ENCODE measurements at regions not wholly inside any gene's neighbourhood (a gene's known extent, or its start where the extent isn't known, plus 50 kb on each side); places are given as distances from the start of the nearest gene placed in this dataset.

DNA sequence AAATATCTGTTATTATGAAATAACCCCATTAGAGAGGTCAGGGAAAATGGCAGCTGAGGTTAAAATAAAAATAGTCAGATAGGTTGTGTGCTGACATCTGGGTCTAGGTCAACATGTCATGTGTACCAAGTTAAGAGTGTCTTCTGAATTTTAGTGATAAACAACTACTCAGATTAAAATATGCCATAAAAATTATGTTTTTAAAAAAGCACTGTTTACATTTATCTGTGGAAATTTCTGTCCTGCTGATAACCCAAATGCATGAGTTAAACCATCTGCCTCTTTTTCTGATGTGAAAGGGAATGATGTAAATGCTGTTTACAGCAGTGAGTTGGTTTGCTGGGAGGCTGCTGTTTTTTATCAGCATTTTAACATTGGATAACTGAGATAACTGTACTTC, 361.2 kb upstream of the TARS1 start:
- Histone ChIP-seq H3K27me3 (no peaks in the 10 kb centered on the region), H3K4me1 (no peaks in the 10 kb centered on the region), H3K36me3 (no peaks in the 10 kb centered on the region), H3K9me3 (no peaks in the 10 kb centered on the region), H3K4me3 (ENCODE audit: low read depth, low read length) (no peak overlapping the region)
- DNase-seq: no peak
- TF ChIP-seq, protein P1, sequence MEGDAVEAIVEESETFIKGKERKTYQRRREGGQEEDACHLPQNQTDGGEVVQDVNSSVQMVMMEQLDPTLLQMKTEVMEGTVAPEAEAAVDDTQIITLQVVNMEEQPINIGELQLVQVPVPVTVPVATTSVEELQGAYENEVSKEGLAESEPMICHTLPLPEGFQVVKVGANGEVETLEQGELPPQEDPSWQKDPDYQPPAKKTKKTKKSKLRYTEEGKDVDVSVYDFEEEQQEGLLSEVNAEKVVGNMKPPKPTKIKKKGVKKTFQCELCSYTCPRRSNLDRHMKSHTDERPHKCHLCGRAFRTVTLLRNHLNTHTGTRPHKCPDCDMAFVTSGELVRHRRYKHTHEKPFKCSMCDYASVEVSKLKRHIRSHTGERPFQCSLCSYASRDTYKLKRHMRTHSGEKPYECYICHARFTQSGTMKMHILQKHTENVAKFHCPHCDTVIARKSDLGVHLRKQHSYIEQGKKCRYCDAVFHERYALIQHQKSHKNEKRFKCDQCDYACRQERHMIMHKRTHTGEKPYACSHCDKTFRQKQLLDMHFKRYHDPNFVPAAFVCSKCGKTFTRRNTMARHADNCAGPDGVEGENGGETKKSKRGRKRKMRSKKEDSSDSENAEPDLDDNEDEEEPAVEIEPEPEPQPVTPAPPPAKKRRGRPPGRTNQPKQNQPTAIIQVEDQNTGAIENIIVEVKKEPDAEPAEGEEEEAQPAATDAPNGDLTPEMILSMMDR (IDR thresholded peaks at IDR 0.05; ENCODE audit: low read depth, low read length): no peak

DNA sequence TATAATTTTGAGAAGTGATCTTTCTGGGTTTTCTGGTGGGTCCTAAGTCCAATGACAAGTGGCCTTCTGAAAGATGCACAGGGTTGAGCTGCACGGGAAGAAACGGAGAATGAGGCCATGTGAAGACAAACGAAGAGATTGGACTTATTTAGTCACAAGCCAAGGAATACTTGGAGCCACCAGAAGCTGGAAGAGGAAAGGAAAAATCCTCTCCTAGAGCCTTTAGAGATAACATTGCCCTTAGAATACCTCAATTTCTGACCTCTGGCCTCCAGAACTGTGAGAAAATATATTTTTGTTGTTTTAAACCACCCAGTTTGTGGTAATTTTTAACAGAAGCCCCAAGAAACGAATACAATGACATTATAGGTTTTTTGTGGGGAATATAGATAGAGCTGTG, 360.5 kb upstream of the TARS1 start:
- no peak for DNase-seq
- Histone ChIP-seq H3K4me3 (ENCODE audit: low read depth, low read length) (no peak overlapping the region), H3K4me1 (no peaks in the 10 kb centered on the region), H3K27me3 (no peaks in the 10 kb centered on the region), H3K36me3 (no peaks in the 10 kb centered on the region), H3K9me3 (no peaks in the 10 kb centered on the region)
- TF ChIP-seq, protein P1 (IDR thresholded peaks at IDR 0.05; ENCODE audit: low read depth, low read length): no peak

DNA sequence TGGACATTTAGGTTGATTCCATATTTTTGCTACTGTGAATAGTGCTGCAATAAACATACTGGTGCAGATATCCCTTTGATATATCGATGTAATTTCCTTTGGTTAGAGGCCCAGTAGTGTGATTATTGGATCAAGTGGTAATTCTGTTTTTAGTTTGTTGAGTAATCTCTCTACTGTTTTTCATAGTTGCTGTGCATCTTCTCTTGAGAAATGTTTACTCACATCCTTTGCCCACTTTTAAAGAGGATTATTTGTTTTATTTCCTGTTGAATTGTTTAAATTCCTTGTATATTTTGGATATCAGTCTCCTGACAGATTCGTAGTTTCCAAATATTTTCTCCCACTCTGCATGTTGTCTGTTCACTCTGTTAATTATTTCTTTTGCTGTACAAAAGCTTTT, 352.6 kb upstream of the TARS1 start:
- no peaks in the 10 kb centered on the region for H3K36me3 ChIP-seq
- H3K4me1 ChIP-seq: no peaks in the 10 kb centered on the region
- H3K27me3 ChIP-seq: no peaks in the 10 kb centered on the region
- TF ChIP-seq, protein P1 (IDR thresholded peaks at IDR 0.05; ENCODE audit: low read depth, low read length): no peak
- DNase-seq: no peak
- H3K9me3 ChIP-seq: no peaks in the 10 kb centered on the region
- H3K4me3 ChIP-seq (ENCODE audit: low read depth, low read length): no peak overlapping the region

DNA sequence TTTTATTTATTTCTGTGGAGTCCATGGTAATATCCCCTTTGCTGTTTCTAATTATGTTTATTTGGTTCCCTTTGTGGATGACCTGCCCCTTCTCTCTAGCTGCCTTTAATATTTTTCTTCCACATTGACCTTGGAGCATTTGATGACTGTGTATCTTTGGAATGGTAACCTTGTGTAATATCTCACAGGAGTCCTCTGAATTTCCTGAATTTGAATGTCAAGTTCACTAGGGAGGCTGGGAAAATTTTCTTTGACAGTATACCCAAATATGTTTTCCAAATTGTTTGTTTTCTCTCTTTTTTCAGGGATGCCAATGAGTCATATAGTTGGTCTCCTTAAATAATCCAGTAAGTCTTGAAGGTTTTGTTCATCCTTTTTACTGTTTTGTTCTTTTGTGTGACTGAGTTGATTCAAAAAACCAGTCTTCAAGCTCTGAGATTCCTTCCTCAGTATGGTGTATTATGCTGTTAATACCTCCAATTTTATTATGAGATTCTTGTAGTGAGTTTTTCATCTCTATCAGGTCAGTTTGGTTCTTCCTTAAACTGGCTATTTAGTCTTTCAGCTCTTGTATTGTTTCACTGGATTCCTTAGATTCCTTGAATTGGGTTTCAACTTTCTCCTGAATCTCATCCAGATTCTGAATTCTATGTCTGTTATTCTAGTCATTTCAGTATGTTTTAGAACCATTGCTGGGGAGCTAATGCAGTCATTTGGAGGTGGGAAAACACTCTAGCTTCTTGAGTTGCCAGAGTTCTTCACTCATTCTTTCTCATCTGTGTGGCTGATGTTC, 349.0 kb upstream of the TARS1 start:
- no peaks in the 10 kb centered on the region for H3K36me3 ChIP-seq
- H3K4me3 ChIP-seq (ENCODE audit: low read depth, low read length): no peak overlapping the region
- no peaks in the 10 kb centered on the region for H3K9me3 ChIP-seq
- no peak for DNase-seq
- TF ChIP-seq, protein P1 (IDR thresholded peaks at IDR 0.05; ENCODE audit: low read depth, low read length): no peak
- no peaks in the 10 kb centered on the region for H3K4me1 ChIP-seq
- H3K27me3 ChIP-seq: no peaks in the 10 kb centered on the region

DNA sequence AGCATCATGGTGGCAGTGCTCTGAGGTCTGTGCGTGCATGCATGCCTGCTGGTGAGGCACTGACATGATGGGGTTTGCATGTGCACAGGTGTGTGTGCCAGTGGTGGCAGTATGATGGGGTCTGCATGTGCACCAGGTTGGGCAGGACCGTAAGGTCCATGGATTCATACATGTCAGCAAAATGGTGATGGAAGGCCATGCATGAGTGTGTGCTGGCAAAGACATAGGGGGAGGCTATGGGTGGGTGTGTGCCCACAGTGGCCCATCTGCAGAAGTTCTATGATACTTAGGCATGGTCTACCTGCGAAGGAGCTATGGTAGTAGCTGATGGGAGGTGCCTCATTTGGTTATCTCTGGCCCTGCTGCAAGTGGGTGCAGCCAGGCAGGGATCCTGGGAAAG, 348.0 kb upstream of the TARS1 start:
- H3K9me3 ChIP-seq: no peaks in the 10 kb centered on the region

DNA sequence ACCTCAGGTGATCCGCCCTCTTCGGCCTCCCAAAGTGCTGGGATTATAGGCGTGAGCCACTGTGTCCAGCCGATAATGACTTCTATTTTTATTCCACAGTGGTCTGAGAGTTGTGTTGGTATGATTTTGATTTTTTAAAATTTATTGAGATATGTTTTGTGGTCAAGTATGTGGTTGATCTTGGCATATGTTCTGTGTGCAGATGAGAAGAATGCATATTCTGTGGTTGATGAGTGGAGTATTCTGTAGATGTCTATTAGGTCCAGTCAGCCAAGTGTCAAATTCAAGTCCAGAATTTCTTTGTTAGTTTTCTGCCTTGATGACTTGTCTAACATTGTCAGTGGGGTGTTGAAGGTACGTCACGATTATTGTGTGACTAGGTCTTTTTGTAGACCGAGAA, 338.2 kb upstream of the TARS1 start:
- H3K4me1 ChIP-seq: no peaks in the 10 kb centered on the region
- TF ChIP-seq, protein P1 (IDR thresholded peaks at IDR 0.05; ENCODE audit: low read depth, low read length): no peak
- DNase-seq: no peak
- H3K27me3 ChIP-seq: no peaks in the 10 kb centered on the region
- no peak overlapping the region for H3K4me3 ChIP-seq (ENCODE audit: low read depth, low read length)
- H3K36me3 ChIP-seq: no peaks in the 10 kb centered on the region
- H3K9me3 ChIP-seq: no peaks in the 10 kb centered on the region; the same call in 1 of the 2 replicates

More for the DNA sequence above, 348.0 kb upstream of the TARS1 start:
- H3K4me1 ChIP-seq: no peaks in the 10 kb centered on the region
- no peaks in the 10 kb centered on the region for H3K27me3 ChIP-seq
- TF ChIP-seq, protein P1 (IDR thresholded peaks at IDR 0.05; ENCODE audit: low read depth, low read length): no peak
- DNase-seq: no peak
- no peaks in the 10 kb centered on the region for H3K36me3 ChIP-seq
- H3K4me3 ChIP-seq (ENCODE audit: low read depth, low read length): no peak overlapping the region
